GM12874 (cell line): ENCODE measurements at regions not wholly inside any gene's neighbourhood (a gene's known extent, or its start where the extent isn't known, plus 50 kb on each side); places are given as distances from the start of the nearest gene placed in this dataset.
A peak's percentile ranks its signal among the peaks of the same experiment; 100 is the strongest.

Experiments
- TF ChIP-seq, protein P1 (sequence below): IDR thresholded peaks from 2 replicates; pipeline ENCODE4 v1.5.1; 2011; ENCODE audit warnings: low read depth, mild to moderate bottlenecking, control low read depth, low read length, moderate library complexity; ENCODE audit not compliant: insufficient read depth

DNA sequence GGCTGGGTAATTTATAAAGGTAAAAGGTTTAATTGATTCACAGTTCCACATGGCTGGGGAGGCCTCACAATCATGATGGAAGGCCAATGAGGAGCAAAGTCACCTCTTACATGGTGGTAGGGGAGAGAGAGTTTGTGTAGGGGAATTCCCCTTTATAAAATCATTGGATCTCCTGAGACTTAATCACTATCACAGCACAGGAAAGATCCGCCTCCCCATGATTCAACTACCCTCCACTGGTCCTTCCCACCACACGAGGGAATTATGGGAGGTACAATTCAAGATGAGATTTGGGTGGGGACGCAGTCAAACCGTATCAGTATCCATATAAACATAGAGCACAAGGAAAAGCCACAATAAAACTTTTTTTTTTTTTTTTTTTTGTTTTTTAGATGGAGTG lies 172.6 kb upstream of the PIEZO2 start:
- TF ChIP-seq, protein P1, sequence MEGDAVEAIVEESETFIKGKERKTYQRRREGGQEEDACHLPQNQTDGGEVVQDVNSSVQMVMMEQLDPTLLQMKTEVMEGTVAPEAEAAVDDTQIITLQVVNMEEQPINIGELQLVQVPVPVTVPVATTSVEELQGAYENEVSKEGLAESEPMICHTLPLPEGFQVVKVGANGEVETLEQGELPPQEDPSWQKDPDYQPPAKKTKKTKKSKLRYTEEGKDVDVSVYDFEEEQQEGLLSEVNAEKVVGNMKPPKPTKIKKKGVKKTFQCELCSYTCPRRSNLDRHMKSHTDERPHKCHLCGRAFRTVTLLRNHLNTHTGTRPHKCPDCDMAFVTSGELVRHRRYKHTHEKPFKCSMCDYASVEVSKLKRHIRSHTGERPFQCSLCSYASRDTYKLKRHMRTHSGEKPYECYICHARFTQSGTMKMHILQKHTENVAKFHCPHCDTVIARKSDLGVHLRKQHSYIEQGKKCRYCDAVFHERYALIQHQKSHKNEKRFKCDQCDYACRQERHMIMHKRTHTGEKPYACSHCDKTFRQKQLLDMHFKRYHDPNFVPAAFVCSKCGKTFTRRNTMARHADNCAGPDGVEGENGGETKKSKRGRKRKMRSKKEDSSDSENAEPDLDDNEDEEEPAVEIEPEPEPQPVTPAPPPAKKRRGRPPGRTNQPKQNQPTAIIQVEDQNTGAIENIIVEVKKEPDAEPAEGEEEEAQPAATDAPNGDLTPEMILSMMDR, result no peak

DNA sequence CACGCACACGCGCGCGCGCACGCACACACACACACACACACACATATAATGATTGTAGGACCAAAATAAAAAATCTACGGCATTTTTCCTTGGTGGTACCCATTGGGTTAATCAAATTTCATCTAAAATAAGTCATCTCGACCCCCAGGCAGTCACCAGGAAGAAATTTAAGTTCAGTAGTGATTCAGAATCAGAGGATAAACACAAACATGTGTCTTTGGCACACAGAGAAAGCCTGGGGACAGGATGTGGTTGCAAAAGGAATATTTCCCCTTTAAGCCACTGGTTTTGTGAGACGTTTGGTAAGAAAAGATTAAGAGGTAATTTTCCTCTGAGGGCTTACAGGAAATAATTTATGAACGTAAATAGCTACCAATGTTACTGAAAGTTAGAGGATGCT lies 171.6 kb upstream of the PIEZO2 start:
- TF ChIP-seq, protein P1, result no peak

DNA sequence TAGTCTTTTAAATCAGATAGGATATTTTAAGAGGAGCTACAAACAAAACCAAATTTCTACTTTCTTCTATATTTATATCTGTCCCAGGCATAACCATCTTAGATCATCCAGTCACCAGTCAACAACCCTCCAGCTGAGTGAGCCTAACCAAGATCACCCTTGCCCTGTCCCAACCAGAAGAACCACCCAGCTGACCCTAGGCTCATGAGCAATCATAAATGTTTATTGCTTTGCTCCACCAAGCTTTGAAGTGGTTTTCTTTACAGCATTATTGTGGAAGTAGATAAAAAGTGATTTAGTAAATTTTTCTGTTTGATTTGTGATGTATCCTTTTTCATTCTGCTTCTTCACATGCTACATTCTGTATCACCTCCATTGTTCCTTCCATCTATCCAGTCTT lies 167.2 kb upstream of the PIEZO2 start:
- TF ChIP-seq, protein P1, result no peak

DNA sequence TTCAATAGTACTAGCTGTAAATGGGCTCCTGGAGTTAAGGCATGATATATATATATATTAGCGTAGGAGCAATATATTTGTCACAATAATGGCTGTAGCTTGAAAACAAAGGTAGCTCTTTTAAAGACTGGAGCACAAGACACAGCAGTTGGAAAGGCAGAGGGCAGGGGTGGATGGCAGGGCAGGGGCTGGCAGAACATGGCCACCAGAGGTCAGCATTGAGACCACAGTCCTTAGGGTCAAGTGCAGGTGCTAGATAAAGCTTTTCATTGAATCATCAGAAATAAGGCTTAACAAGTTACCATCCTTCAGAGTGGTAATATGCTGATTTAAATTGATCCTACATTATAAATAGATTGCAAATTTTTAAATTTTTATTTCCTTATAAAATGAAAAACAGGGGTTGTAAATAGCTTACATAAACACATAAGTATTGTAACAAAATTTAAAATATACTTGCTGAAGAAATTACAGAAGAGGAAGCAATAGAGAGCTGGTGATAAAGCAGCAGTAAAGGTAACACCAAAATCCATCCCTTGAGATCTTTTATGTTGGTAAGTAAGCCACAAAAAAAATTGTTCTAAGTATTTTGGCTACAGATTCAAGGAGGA lies 161.2 kb upstream of the PIEZO2 start:
- TF ChIP-seq, protein P1, result peak; percentile 79

DNA sequence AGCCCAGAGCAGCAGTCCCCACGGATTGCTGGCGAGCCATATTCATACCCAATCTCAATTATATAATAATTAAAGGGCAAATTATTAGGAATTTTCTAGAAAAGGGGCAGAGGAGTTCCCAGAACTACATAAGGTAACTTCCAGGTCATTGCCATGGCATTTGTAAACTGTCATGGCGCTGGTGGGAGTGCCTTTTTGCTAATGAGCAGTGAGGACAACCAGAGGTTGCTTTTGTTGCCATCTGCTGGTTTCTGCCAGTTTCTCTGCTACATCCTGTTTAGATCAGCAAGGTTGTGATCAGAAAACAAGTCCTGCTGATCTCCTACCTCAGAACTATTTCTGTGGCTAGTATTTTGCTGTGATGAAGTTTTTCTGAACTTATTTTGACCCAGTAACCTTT lies 159.8 kb upstream of the PIEZO2 start:
- TF ChIP-seq, protein P1, result no peak

DNA sequence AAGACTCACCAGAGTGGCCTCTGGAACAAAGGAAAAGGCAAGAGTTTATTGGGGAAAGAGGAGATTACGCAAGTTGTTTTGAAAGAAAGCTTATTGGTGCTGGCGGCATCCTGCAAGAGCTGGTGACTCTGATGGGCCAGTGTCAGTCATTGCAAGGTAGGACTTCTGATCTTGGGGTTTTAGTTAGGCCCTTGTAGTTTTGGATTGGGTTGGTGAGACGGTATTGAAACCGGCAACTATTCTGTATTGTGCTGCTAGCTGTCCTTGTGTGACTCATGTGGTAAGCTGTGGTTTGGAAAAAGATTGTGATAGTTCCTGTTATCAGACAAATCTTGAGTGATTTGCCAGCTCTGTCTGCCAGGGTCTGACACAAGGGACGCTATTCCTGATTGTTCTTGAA lies 159.1 kb upstream of the PIEZO2 start:
- TF ChIP-seq, protein P1, result no peak

DNA sequence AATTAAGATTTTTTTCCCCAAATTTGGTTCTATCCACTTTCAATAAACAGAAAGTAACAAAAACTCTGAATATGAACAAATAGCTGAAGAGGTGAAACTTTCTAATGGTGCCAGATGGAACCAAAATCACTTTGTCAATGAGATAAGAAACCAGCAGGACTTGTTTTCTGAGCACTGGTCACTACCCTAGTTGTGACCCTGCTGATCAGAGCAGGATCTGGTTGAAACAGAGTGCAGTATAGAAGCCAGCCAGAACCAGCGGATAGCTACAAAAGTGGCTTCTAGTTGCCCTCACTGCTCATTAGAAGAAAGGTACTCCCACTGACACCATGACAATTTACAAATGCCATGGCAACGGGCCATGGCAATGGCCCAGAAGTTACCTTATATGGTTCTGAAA lies 158.3 kb upstream of the PIEZO2 start:
- TF ChIP-seq, protein P1, result no peak
